Mesodermal cell (in vitro differentiated cells): ENCODE measurements at regions not wholly inside any gene's neighbourhood (a gene's known extent, or its start where the extent isn't known, plus 50 kb on each side); places are given as distances from the start of the nearest gene placed in this dataset.
"Not testable (repeated sequence)": the region's sequence is repeated elsewhere in the genome, so short reads cannot be mapped to it uniquely, and the experiment has no call there.

Experiments
- H3K27ac ChIP-seq: 2 replicates; pipeline ENCODE4 v1.7.0; 2013; ENCODE audit warnings: mild to moderate bottlenecking, low read depth, low read length, moderate library complexity; ENCODE audit not compliant: severe bottlenecking
- H3K36me3 ChIP-seq: 2 replicates; pipeline ENCODE4 v1.7.1; 2013; ENCODE audit warnings: mild to moderate bottlenecking, low read length, moderate library complexity; ENCODE audit not compliant: control insufficient read depth, insufficient read depth
- H3K4me1 ChIP-seq: one replicate; pipeline ENCODE4 v1.7.1; 2013; ENCODE audit warnings: mild to moderate bottlenecking, low read length; ENCODE audit not compliant: insufficient read depth, control insufficient read depth, poor library complexity, severe bottlenecking
- H3K4me3 ChIP-seq: 2 replicates; pipeline ENCODE4 v1.7.0; 2013; ENCODE audit warnings: low read length, control low read depth, mild to moderate bottlenecking; ENCODE audit not compliant: insufficient read depth, poor library complexity, severe bottlenecking; ENCODE audit errors: extremely low read depth
- H3K9me3 ChIP-seq: 2 replicates; pipeline ENCODE4 v1.7.1; 2013; ENCODE audit warnings: mild to moderate bottlenecking, low read length, moderate library complexity; ENCODE audit not compliant: control insufficient read depth
- WGBS, 2 experiments: methylation state at CpG; one replicate each; pipeline ENCODE4 v1.1.5; 2013; ENCODE audit warnings: missing lambda C conversion rate in 2 of 2; ENCODE audit not compliant: insufficient coverage in 2 of 2; 5-methylcytosine and 5-hydroxymethylcytosine counted together

- WGBS, 2 experiments: 80 to 100% methylated on average over 1 of the region's 1 CpG
- Histone ChIP-seq H3K27ac (no peak overlapping the region), H3K4me1 (peaks cover 3% of the 10 kb centered on the region), H3K9me3 (no peaks in the 10 kb centered on the region), H3K4me3 (no peak overlapping the region), H3K36me3 (no peaks in the 10 kb centered on the region)
Measured at GRCh38 chr2:133992454-133992853, 261.4 kb upstream of the MGAT5 start.

DNA sequence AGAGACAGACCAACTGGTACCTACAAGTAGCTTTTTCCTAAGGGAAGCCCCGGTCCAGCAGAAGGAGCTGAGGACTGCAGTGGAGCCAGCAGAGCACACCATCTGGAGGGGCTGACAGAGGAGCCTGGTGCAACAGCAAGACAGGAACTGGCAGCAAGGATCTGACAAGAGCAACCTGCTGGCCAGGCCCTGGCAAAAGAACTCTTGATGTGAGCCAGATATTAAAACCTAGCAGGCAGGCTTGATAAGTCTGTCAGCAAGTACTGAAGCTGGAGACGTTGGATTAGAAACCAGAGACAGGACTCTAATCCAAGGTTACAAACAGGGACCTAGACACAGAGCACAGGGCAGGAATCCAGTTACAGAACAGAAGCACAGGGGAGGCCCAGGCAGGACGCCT is 260.7 kb upstream of the MGAT5 start:
- no peak overlapping the region for H3K4me3 ChIP-seq
- H3K36me3 ChIP-seq: no peaks in the 10 kb centered on the region
- no peak overlapping the region for H3K27ac ChIP-seq
- no peaks in the 10 kb centered on the region for H3K9me3 ChIP-seq
- WGBS, 2 experiments: 75 to 79% methylated on average over 2 to 3 of the region's 3 CpGs
- no peaks in the 10 kb centered on the region for H3K4me1 ChIP-seq

GRCh38 chr2:133998726-133999125 is 255.1 kb upstream of the MGAT5 start:
- H3K4me1 ChIP-seq, H3K27ac ChIP-seq, H3K9me3 ChIP-seq, H3K4me3 ChIP-seq, H3K36me3 ChIP-seq: not testable (repeated sequence)
- WGBS, 2 experiments: 79 to 100% methylated on average over 3 of the region's 4 CpGs

- Histone ChIP-seq H3K4me3 (no peak overlapping the region), H3K9me3 (no peaks in the 10 kb centered on the region), H3K27ac (no peak overlapping the region), H3K4me1 (no peaks in the 10 kb centered on the region), H3K36me3 (no peaks in the 10 kb centered on the region)
- 88 to 95% methylated on average over 1 of the region's 1 CpG for WGBS, 2 experiments
Measured at GRCh38 chr2:134002391-134002790, 251.5 kb upstream of the MGAT5 start.

DNA sequence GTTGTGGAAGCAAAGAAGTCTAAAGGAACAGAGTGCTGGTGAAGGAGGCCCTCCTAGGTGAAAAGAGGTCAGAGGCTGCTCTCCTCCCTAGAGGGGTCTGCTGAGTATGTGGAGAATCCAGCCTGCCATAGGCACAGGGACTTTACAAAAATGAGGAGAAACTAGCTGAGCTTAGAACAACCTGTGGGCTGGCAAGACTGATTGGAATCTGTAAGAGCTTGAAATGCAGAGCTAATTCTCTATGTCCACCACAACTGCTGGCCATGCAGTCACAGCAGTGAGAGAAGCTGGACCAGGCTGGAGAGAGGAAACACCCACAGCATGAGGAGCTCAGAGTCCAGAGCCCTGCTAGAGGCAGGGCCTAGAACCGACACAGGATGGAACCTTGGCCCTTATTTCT is 251.0 kb upstream of the MGAT5 start:
- WGBS, 2 experiments: no CpG with 5 or more reads among the region's 1 CpG
- H3K4me3 ChIP-seq: no peak overlapping the region
- no peaks in the 10 kb centered on the region for H3K4me1 ChIP-seq
- no peaks in the 10 kb centered on the region for H3K9me3 ChIP-seq
- no peaks in the 10 kb centered on the region for H3K36me3 ChIP-seq
- H3K27ac ChIP-seq: no peak overlapping the region

DNA sequence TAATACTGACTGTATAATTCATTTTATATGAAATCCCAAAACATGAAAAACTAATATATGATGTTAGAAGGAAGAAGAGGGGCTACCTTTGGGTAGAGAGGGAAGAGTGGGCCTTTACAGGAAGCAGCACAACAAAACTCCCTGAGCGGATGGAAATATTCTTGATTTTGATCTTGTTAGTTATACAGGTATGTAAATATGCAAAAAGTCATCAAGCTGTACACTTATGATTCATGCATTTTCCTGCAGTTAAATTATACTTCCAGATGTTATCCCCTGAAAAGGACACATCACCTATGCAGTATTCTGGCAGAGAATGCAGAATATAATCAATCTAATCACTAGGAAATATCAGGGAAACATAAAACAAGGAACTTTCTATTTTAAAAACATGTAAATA is 249.4 kb upstream of the MGAT5 start:
- Histone ChIP-seq H3K4me3 (no peak overlapping the region), H3K9me3 (no peaks in the 10 kb centered on the region), H3K4me1 (no peaks in the 10 kb centered on the region), H3K27ac (no peak overlapping the region), H3K36me3 (no peaks in the 10 kb centered on the region)
- 100% methylated on average over 1 of the region's 1 CpG; no CpG with 5 or more reads in 1 of the 2 experiments for WGBS, 2 experiments

GRCh38 chr2:134008837-134009236 is 245.0 kb upstream of the MGAT5 start:
- no peaks in the 10 kb centered on the region for H3K9me3 ChIP-seq
- H3K4me1 ChIP-seq: no peaks in the 10 kb centered on the region
- H3K27ac ChIP-seq: no peak overlapping the region
- H3K4me3 ChIP-seq: no peak overlapping the region
- no peaks in the 10 kb centered on the region for H3K36me3 ChIP-seq
- 80% methylated on average over 1 of the region's 1 CpG; no CpG with 5 or more reads in 1 of the 2 experiments for WGBS, 2 experiments

- H3K4me3 ChIP-seq: no peak overlapping the region
- H3K4me1 ChIP-seq: no peaks in the 10 kb centered on the region
- H3K36me3 ChIP-seq: no peaks in the 10 kb centered on the region
- no peaks in the 10 kb centered on the region for H3K9me3 ChIP-seq
- WGBS, 2 experiments: 83 to 86% methylated on average over 5 of the region's 8 CpGs
- no peak overlapping the region for H3K27ac ChIP-seq
Measured at GRCh38 chr2:134009440-134009839, 244.4 kb upstream of the MGAT5 start.

DNA sequence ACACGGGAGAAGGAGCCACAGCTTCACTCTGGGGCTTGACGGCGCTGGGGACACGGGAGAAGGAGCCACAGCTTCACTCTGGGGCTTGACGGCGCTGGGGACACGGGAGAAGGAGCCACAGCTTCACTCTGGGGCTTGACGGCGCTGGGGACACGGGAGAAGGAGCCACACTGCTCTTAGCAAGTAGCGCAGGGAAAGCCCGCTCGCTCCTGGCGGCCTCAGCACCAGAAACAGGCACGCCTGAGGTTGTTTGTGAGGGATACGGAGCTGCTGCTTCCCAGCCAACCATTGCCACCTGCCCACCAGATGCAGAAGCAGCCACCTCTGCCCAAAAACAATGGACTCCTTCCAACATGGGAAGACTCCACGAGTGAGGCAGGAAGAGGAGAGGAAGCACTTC is 244.0 kb upstream of the MGAT5 start:
- H3K27ac ChIP-seq, H3K36me3 ChIP-seq, H3K4me3 ChIP-seq, H3K9me3 ChIP-seq, H3K4me1 ChIP-seq: not testable (repeated sequence)
- WGBS, 2 experiments: 50 to 97% methylated on average over 1 to 5 of the region's 17 CpGs

DNA sequence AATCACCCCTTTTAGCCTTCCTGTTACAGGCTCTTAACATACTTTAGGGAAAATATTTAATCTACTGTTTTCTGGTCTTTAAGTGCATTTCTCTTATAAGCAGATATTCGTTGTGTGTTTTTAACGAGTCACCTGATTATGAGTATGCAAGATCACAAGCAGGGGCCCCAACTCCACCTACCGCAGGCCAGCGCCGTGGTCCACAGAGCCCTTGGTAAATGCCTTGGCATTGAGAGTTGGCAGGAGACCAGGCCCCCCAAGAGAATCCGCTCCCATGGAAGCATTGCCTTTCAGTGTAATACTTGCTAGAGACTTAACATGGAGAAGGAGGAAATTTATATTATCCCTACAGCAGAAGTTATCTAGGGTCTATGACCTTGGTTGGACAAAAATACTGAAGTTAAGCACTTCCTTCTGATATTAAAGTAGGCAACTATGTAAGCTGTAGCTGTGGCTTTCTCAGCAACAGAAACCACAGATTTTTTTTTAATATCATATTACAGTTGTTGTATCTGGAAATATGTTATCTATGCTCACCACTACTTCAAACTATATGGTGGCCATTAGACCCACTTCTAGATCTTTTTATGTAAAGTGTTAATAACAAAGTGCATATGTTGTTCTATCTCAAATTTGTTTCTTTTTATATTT is 241.8 kb upstream of the MGAT5 start:
- Histone ChIP-seq H3K9me3 (no peaks in the 10 kb centered on the region), H3K4me1 (no peaks in the 10 kb centered on the region), H3K36me3 (no peaks in the 10 kb centered on the region), H3K27ac (no peak overlapping the region), H3K4me3 (no peak overlapping the region)
- 80 to 90% methylated on average over 1 to 5 of the region's 6 CpGs for WGBS, 2 experiments

GRCh38 chr2:134014196-134014960 is 239.5 kb upstream of the MGAT5 start:
- H3K27ac ChIP-seq: no peak overlapping the region
- no peaks in the 10 kb centered on the region for H3K36me3 ChIP-seq
- H3K4me1 ChIP-seq: no peaks in the 10 kb centered on the region
- 80% methylated on average over 1 of the region's 3 CpGs for WGBS, 2 experiments
- H3K4me3 ChIP-seq: no peak overlapping the region
- H3K9me3 ChIP-seq: no peaks in the 10 kb centered on the region
